Stimulated activated CD4-positive, alpha-beta T cell treated with anti-CD3 and anti-CD28 coated beads, Interleukin-15, amount 100 ng/mL, for 24 hours (primary cell): ENCODE measurements at regions not wholly inside any gene's neighbourhood (a gene's known extent, or its start where the extent isn't known, plus 50 kb on each side); places are given as distances from the start of the nearest gene placed in this dataset.

Experiments used
- DNase-seq: peaks from one replicate; pipeline ENCODE4 v3.0.0-alpha.2; 2020

DNA sequence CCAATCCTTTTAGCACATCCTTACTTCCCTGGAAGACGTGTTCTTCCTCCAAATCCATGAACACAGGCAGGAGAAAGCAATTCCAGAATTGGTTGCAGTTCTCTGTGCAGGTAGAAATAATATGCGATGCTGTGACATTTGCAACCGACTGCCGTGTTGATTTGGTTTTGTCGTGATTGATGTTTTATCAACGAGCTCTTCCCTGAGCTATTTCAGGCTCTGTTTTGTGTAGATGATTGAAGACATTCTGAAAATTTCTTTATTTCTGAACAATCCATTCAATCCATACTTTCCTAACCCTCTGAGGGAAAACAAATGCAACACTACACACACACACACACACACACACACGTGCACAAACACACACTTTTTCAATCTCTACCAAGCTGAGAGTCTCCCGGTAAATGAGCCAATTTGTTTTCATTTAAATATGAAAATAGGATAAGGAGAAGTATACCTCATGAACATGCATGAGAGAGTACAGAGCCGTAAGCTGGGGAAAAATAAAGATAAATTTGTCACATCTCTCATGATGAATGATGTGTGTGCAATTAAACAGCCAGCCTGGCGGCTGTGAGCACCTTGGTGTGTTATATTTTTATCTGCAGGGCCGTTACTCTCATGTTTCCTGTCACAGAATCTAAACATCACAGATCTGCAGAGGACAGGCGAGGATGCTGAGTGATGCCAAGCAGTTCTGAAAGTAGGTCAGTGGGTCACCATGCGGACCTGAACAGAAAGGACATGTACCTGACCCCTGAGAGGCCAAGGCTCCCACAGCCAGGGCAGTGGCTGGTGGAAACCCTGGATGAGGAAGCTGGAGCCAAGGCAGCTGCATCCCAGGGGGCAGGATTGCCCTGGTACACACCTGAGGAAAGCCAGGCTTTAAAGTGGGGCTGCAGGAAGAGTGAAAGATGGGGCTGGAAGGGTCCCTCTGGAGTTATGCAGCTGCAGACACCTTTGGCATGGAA is 64.8 kb downstream of the PDCL3 start:
- no peak for DNase-seq

GRCh38 chr2:100628506-100628905 is 65.7 kb downstream of the PDCL3 start:
- DNase-seq: no peak

DNA sequence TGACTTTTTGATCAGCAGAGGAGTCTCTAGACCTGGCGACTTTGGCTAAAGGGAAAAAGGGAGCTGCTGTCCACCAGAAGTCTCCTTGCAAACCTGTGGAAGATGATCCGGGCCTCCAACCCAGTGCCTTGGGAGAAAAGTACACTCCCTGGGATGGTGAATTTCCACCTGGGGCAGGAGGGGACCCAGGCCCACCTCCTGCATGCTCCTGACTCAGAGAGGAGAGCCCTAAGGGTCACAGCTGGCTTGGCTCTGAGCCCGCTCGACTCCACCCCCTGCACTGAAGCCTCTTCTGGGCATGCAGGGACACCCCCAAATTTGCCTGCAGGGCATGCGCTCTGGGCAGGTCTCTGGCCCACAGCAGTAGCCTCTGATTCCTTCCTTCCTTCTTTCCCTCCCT is 66.5 kb downstream of the PDCL3 start:
- no peak for DNase-seq

- peak; percentile 31 for DNase-seq
Measured at GRCh38 chr2:100630473-100630977, 67.7 kb downstream of the PDCL3 start.

DNA sequence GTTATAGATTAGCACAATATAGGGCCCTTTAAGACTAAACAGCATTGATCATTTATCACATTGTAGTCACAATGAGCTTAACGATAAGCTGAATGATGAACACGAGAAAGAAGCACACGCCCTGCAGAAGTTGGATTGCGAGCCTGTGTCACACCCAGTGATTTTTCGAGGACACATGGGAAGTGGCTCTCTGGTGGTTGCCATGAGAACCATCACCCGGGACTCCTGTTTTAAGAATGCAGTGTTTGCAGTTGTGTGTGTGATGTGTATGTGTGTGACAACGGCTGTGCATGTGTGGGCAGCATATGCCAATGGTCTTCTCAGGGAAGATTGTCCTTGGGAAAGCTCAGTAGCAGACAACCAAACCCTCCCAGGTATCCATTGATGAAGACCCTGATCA is 69.2 kb downstream of the PDCL3 start:
- no peak for DNase-seq

DNA sequence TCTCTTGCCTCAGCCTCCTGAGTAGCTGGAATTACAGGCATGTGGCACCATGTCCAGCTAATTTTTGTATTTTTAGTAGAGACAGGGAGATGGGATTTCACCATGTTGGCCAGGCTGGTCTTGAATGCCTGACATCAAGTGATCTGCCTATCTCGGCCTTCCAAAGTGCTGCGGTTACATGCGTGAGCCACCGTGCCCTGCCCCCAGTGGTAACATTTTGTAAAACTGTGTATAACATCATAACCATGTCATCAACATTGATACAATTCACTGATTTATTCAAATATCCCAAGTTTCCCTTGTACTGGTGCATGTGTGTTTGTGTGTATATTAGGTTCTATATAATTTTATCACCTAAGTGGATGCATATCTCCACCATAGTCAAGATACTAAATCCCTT is 70.0 kb downstream of the PDCL3 start:
- no peak for DNase-seq

DNA sequence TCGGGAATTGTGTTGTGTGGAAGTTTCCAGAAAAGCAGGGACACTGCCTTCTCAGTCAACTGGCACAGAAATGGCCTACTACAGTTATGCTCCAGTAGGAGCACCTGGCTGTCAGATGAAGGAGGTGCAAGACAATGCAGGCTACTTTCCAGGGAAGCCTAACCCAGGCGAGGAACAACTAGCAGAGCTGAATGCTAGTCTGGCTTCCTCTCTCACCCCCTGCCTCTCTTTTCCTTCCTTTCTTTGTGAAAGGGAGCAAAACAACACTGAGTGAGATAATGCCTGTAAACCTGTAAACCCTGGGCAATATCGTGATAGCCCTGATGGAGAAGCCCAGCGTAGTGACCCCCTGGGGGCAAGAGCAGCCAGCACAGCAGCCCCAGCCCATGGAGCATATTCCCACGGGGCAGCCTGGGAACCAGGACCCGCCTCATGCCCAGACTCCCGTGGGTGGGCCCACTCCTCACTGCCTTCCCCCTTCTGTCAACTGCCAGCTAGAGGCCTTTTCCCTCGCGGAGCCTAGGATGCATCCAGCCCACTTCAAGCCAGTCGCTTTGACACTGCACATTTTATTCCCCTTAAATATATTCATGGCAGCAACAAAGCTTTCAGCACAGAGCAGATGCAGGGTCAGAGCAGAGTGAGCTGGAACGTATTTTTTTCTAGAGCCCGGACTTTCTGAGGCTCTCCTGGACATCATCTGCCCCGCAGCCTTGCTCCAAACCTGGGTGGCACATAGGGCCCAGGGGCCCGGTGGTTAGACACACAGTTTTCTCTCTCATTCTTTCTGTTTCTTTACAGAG is 77.0 kb downstream of the PDCL3 start:
- DNase-seq: no peak

- DNase-seq: no peak
Measured at GRCh38 chr2:100640431-100641124, 77.8 kb downstream of the PDCL3 start.

DNA sequence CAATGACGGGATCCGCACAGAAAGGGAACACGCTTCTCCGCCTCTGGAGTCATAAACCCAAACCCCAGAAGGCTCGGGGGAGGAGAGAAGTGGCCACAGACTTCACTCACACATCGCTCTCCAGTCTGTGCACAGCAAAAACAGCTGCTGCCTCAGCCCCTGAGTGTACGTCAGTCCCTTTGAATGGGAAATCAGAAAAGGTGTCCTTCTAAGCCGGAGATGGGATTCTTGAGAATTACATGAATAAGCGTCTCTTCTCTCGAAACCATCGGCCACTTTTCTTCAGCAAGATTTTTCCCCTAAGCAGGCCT is 78.3 kb downstream of the PDCL3 start:
- DNase-seq: no peak

DNA sequence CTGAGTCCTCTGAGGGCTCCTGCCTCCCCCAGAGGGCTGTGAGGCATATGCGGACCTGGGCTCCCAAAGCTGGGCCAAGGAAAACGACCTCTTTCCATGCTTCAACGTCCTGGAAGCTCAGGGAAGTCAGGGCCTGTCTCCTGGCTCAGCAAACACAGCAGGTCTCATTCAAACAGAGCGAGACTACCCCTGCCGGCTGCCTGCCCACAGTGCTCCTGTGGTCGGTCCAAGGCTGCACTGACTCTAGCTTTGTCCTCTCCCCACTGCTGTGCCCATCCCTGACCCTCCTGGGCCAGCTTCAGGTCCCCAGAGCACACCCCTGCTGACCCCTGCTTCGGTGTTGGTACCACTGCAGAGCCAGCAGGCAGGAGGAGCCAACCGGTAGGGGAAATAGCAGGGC is 79.6 kb downstream of the PDCL3 start:
- DNase-seq: no peak

GRCh38 chr2:100643467-100643866 is 80.7 kb downstream of the PDCL3 start:
- DNase-seq: no peak

DNA sequence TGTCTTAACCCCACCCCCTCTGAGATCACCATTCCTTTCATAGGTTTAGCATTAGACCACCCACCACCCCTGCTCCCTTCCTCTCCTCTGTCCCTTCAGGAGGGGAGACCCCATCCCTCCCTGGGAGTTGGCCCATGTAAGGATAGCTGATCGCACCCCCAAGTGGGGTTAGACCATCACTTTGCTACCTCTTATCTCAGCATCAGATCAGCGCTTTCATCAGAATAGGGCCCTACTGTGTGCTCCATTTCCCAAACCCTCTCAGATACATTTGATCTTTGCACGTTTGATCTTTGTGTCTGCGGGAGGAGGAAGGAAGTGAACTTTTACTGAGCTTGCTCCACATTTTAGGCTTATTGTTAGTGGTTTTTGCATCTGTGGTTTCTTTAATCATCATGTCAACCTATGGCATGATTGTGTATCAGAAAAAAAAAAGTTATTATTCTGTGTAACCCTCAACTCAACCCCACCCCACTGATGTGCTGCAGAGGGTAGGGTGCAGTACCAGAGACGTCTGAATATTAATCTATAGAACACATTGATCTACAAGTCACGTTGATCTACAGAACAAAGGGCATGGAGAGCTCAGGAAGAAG is 81.2 kb downstream of the PDCL3 start:
- DNase-seq: no peak

DNA sequence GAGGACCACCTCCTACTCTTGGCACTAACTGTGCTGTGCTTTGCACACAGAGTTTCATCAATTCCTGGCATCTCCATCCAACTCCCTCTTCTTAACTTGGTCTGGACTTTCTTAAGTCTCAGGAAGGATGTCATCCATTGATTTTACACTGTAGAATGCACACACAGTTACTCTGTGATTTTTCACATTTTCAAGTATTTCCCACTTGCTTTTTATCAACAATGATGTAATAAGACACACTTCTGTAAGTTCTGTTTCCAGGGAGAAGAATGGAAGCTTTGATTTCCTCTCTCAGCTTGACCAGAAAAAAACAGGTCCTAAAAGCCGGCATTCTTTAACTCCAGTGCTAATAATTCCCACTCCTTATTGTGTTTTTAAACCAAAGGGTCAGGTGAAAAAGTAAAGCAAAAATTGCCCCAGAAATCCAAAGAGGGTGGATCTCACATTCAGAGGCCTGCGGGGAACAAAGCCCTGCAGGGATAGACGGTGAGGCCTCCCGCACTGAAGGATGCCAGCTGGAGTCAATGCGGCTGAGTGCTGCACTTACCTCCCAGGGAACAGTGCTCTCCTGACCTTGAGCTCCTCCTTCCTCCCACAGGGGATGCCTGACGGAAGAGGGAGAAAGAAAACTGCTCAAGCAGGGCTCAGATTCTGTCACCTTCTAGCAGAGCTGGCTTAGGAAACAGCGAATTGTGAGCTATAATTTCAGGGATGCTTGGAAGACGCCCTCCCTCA is 83.1 kb downstream of the PDCL3 start:
- DNase-seq: no peak

- DNase-seq: no peak
Measured at GRCh38 chr2:100647709-100648108, 84.9 kb downstream of the PDCL3 start.

DNA sequence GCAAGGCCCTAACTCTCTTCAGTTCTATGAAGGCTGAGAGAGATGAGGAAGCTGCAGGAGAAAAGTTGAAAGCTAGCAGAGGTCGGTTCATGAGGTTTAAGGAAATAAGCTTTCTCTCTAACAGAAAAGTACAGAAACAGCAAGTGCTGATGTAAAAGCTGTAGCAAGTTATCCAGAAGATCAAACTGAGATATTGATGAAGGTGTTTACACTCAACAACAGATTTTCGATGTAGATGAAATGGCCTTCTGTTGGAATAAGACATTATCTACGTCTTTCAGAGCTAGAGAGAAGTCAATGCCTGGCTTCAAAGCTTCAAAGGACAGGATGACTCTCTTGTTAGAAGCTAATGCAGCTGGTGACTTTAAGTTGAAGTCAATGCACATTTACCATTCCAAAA is 87.4 kb downstream of the PDCL3 start:
- no peak for DNase-seq

DNA sequence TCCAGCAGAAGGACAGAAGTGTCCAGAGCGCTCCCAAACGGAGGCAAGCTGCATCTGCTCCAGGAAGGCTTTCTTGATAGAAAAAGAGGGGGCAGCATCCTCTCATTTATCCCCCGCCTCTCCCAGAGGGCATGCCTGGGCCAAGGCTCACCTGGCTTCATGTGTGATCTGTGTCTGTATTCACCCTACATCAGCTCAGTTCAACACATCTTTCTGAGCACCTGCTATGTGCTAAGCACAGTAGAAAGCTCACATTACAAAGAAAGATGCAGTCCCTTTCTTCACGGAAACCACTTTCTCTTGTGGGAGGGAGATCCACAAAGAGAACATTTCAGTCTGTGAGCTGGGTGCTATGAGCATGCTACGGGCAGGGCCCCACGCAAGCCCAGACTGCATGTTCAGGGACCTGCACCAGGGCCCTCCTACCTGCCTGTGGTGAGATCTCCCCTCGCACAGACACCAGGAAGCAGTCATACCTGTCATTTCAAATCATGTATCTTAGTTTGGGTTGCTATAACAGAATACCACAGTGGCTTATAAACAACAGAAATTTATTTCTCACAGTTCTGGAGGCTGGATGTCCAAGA is 90.7 kb downstream of the PDCL3 start:
- peak; percentile 20 for DNase-seq

DNA sequence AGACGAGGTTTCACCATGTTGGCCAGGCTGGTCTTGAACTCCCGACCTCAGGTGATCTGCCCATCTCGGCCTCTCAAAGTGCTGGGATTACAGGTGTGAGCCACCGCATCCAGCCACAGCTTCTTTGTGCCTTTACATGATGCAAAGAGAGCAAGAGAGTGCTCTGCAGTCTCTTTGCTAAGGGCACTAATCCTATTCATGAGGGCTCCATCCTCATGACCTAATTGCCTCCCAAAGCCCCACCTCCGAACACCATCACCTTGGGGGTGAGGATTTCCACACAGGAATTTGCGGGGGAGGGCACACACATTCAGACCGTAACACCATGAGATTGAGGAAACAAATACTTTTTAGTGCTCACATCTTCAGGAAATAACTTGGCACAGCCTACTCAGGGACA is 91.8 kb downstream of the PDCL3 start:
- no peak for DNase-seq

DNA sequence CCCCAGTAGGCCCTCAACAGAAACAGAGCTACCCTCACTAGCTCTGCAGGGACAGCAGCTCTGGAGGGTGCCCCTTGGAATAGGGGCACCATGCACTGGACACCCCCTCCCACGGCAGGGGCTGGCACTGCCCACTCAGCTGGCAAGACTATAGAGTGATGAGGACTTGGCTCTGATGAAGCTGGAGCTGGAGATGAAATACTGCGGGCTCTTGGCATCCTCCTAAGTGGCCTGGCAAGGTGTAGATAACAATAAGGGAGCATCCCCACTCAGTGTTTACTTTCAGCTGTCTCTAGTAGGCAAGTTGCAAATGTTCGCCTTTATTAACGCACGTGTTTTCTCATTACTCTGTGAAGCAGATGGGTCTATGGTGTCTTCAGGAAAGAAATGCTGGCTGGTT is 92.7 kb downstream of the PDCL3 start:
- no peak for DNase-seq

- no peak for DNase-seq
Measured at GRCh38 chr2:100655936-100656534, 93.2 kb downstream of the PDCL3 start.

- DNase-seq: no peak
Measured at GRCh38 chr2:100658017-100658416, 95.2 kb downstream of the PDCL3 start.

DNA sequence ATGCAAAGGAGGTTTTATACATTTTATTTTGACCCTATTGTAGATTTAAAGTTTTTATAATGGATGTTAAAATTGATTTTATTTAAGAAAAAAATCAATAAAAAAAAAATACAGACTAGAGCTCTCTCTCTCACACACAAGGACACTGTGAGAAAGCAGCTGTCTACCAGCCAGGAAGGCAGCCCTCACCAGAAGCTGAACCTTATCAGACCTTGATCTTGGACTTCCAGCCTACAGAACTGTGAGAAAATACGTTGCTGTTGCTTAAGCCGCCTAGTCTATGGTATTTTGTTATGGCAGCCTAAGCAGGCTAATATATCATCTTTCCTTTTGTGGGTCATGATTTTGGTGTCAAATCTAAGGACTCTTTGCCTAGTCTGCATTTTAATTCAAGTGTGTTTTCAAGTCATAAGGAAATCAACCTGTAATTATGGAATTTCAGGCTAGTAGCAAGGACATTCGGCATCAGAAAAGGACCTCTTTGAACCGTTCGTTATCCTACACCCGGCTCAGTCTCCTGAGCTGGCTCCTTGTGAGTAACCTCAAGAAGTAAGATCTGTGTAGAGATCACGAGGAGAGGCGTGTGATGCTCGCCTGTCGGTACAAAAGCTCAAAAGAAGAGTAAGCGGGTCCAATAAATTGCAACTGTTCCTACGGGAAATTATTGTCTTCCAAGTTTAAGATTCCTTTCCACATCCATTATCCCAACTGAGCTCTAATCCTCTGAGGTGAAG is 98.2 kb downstream of the PDCL3 start:
- no peak for DNase-seq
